ENCODE measurements at regions not wholly inside any gene's neighbourhood (a gene's known extent, or its start where the extent isn't known, plus 50 kb on each side); places are given as distances from the start of the nearest gene placed in this dataset.

DNA sequence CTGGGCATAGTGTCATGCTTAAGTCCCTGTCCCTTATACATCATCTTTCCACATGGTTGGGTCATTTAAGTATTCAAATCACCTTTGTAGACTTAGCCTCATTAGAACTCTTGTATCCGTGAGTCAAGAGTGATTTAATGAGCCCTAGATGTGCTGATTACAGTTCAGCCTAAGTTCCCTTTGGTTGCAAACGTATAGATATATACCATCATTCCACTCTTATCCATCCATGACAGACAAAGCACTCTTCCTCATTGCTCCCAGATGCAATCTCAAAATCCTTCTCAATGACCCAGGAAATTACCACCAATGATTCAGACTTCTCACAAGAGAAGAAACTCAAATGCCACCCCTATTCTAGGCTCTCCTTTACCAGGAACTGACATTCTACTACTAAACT is 50.2 kb upstream of the C3orf49 start:
- TF ChIP-seq, protein P1, sequence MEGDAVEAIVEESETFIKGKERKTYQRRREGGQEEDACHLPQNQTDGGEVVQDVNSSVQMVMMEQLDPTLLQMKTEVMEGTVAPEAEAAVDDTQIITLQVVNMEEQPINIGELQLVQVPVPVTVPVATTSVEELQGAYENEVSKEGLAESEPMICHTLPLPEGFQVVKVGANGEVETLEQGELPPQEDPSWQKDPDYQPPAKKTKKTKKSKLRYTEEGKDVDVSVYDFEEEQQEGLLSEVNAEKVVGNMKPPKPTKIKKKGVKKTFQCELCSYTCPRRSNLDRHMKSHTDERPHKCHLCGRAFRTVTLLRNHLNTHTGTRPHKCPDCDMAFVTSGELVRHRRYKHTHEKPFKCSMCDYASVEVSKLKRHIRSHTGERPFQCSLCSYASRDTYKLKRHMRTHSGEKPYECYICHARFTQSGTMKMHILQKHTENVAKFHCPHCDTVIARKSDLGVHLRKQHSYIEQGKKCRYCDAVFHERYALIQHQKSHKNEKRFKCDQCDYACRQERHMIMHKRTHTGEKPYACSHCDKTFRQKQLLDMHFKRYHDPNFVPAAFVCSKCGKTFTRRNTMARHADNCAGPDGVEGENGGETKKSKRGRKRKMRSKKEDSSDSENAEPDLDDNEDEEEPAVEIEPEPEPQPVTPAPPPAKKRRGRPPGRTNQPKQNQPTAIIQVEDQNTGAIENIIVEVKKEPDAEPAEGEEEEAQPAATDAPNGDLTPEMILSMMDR (IDR thresholded peaks at IDR 0.05; ENCODE audit: low read depth, low read length, missing input control) = no peak
- no peak for TF ChIP-seq GABPA (IDR thresholded peaks at IDR 0.05 in 1 of 2, conservative IDR thresholded peaks at IDR 0.05 in 1 of 2)
- no peak for TF ChIP-seq MAX (IDR thresholded peaks at IDR 0.05)
- no peak for TF ChIP-seq FOXA1 (IDR thresholded peaks at IDR 0.05)
- TF ChIP-seq TAF1 (conservative IDR thresholded peaks at IDR 0.05) = no peak
- TF ChIP-seq YY1 (IDR thresholded peaks at IDR 0.05) = no peak
- no peak for TF ChIP-seq ATF3 (IDR thresholded peaks at IDR 0.05)
- no peak for TF ChIP-seq RAD21 (IDR thresholded peaks at IDR 0.05)
- TF ChIP-seq, protein P2, sequence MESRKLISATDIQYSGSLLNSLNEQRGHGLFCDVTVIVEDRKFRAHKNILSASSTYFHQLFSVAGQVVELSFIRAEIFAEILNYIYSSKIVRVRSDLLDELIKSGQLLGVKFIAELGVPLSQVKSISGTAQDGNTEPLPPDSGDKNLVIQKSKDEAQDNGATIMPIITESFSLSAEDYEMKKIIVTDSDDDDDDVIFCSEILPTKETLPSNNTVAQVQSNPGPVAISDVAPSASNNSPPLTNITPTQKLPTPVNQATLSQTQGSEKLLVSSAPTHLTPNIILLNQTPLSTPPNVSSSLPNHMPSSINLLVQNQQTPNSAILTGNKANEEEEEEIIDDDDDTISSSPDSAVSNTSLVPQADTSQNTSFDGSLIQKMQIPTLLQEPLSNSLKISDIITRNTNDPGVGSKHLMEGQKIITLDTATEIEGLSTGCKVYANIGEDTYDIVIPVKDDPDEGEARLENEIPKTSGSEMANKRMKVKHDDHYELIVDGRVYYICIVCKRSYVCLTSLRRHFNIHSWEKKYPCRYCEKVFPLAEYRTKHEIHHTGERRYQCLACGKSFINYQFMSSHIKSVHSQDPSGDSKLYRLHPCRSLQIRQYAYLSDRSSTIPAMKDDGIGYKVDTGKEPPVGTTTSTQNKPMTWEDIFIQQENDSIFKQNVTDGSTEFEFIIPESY (IDR thresholded peaks at IDR 0.05) = no peak
- TF ChIP-seq EGR1 (IDR thresholded peaks at IDR 0.05; ENCODE audit: low read depth in 2 of 2) = no peak
- TF ChIP-seq JUND (IDR thresholded peaks at IDR 0.05) = no peak
